Astrocyte of the hippocampus (primary cell): ENCODE measurements at regions not wholly inside any gene's neighbourhood (a gene's known extent, or its start where the extent isn't known, plus 50 kb on each side); places are given as distances from the start of the nearest gene placed in this dataset.
"Not testable (repeated sequence)": the region's sequence is repeated elsewhere in the genome, so short reads cannot be mapped to it uniquely, and the experiment has no call there.

Source experiments
- DNase-seq: peaks from one replicate; pipeline ENCODE4 v3.0.0; 2011; ENCODE audit warnings: low read depth, low spot score

- peak; percentile 72 for DNase-seq
Observed at GRCh38 chr9:81431641-81432040, 257.7 kb downstream of the TLE1 start.

- no peak for DNase-seq
Observed at GRCh38 chr9:81430727-81431126, 258.6 kb downstream of the TLE1 start.

- peak; percentile 1 for DNase-seq
Observed at GRCh38 chr9:81427870-81428269, 261.5 kb downstream of the TLE1 start.

GRCh38 chr9:81424431-81424830, 264.9 kb downstream of the TLE1 start:
- no peak for DNase-seq

- no peak for DNase-seq
Observed at GRCh38 chr9:81423589-81424326, 265.6 kb downstream of the TLE1 start.

- DNase-seq, result not testable (repeated sequence)
Observed at GRCh38 chr9:81421090-81421489, 268.3 kb downstream of the TLE1 start.

- DNase-seq, result no peak
Observed at GRCh38 chr9:81420024-81420423, 269.3 kb downstream of the TLE1 start.

GRCh38 chr9:81417941-81418340, 271.4 kb downstream of the TLE1 start:
- no peak for DNase-seq

- DNase-seq, result no peak
Observed at GRCh38 chr9:81417299-81417675, 272.1 kb downstream of the TLE1 start.

GRCh38 chr9:81416476-81417298, 272.7 kb downstream of the TLE1 start:
- DNase-seq, result peak; percentile 41

- no peak for DNase-seq
Observed at GRCh38 chr9:81414836-81415235, 274.5 kb downstream of the TLE1 start.

- DNase-seq, result peak; percentile 7
Observed at GRCh38 chr9:81411961-81412360, 277.4 kb downstream of the TLE1 start.

GRCh38 chr9:81410201-81410600, 279.1 kb downstream of the TLE1 start:
- DNase-seq, result peak; percentile 92

- DNase-seq, result no peak
Observed at GRCh38 chr9:81408951-81409350, 280.4 kb downstream of the TLE1 start.

- DNase-seq, result no peak
Observed at GRCh38 chr9:81404931-81405598, 284.3 kb downstream of the TLE1 start.

GRCh38 chr9:81397481-81398381, 291.6 kb downstream of the TLE1 start:
- no peak for DNase-seq

- DNase-seq, result no peak
Observed at GRCh38 chr9:81396528-81396927, 292.8 kb downstream of the TLE1 start.

- DNase-seq, result no peak
Observed at GRCh38 chr9:81395676-81396054, 293.7 kb downstream of the TLE1 start.

GRCh38 chr9:81394881-81395675, 294.3 kb downstream of the TLE1 start:
- no peak for DNase-seq

GRCh38 chr9:81393985-81394811, 295.1 kb downstream of the TLE1 start:
- DNase-seq, result no peak
